NB4 (cell line): ENCODE measurements at regions not wholly inside any gene's neighbourhood (a gene's known extent, or its start where the extent isn't known, plus 50 kb on each side); places are given as distances from the start of the nearest gene placed in this dataset.

Source experiments
- MYC ChIP-seq: IDR thresholded peaks from 2 replicates; pipeline ENCODE4 v1.6.1; 2011; ENCODE audit warnings: low read depth, low read length
- POLR2A ChIP-seq: IDR thresholded peaks from 2 replicates; pipeline ENCODE4 v1.6.1; 2011; ENCODE audit warnings: mild to moderate bottlenecking; ENCODE audit not compliant: insufficient read length; ENCODE audit errors: extremely low read depth
- TF ChIP-seq, protein P1 (sequence below): IDR thresholded peaks from 2 replicates; pipeline ENCODE4 v1.6.1; 2011; ENCODE audit warnings: low read depth, low read length
- TF ChIP-seq, protein P2 (sequence below): IDR thresholded peaks from one replicate; pipeline ENCODE4 v1.5.1; 2012; ENCODE audit warnings: low read depth, low read length

DNA sequence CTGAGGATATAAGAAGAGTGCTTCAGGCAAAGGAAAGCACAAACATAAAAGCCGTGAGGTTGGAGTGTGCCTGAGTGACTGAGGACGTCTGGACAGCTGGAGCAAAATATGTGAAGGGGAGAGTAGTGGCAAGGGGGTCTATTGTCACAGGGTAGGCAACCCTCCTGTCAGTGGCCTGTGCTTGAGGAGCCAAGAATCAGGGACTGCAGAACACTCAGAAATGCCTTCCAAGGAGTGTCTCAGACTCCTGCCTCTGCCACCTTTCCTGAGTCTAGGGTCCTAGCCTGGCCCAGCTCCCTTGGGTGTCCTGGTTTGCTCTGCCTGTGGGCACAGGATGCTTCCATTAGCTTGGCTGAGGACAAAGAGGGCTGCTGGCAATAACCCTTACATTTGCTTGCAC, 152.5 kb upstream of the PJA1 start:
- TF ChIP-seq, protein P1, sequence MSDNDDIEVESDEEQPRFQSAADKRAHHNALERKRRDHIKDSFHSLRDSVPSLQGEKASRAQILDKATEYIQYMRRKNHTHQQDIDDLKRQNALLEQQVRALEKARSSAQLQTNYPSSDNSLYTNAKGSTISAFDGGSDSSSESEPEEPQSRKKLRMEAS = no peak
- TF ChIP-seq, protein P2, sequence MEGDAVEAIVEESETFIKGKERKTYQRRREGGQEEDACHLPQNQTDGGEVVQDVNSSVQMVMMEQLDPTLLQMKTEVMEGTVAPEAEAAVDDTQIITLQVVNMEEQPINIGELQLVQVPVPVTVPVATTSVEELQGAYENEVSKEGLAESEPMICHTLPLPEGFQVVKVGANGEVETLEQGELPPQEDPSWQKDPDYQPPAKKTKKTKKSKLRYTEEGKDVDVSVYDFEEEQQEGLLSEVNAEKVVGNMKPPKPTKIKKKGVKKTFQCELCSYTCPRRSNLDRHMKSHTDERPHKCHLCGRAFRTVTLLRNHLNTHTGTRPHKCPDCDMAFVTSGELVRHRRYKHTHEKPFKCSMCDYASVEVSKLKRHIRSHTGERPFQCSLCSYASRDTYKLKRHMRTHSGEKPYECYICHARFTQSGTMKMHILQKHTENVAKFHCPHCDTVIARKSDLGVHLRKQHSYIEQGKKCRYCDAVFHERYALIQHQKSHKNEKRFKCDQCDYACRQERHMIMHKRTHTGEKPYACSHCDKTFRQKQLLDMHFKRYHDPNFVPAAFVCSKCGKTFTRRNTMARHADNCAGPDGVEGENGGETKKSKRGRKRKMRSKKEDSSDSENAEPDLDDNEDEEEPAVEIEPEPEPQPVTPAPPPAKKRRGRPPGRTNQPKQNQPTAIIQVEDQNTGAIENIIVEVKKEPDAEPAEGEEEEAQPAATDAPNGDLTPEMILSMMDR = no peak
- TF ChIP-seq POLR2A (no peak), MYC (no peak)
